MM.1S (cell line): ENCODE measurements at regions not wholly inside any gene's neighbourhood (a gene's known extent, or its start where the extent isn't known, plus 50 kb on each side); places are given as distances from the start of the nearest gene placed in this dataset.
"Not testable (repeated sequence)": the region's sequence is repeated elsewhere in the genome, so short reads cannot be mapped to it uniquely, and the experiment has no call there.

Experiments
- EZH2 ChIP-seq: fragments of 300-600 bp; sonication (generic); optimal IDR thresholded peaks from 2 replicates; pipeline ENCODE3; 2017; ENCODE audit warnings: low read depth, mild to moderate bottlenecking, antibody characterized with exemption, low read length, mixed read lengths
- TF ChIP-seq, protein P1 (sequence below): fragments of 300-600 bp; sonication (generic); IDR thresholded peaks from 2 replicates; pipeline ENCODE4 v1.5.1; 2016; ENCODE audit warnings: antibody characterized with exemption, low read length, mixed read lengths

DNA sequence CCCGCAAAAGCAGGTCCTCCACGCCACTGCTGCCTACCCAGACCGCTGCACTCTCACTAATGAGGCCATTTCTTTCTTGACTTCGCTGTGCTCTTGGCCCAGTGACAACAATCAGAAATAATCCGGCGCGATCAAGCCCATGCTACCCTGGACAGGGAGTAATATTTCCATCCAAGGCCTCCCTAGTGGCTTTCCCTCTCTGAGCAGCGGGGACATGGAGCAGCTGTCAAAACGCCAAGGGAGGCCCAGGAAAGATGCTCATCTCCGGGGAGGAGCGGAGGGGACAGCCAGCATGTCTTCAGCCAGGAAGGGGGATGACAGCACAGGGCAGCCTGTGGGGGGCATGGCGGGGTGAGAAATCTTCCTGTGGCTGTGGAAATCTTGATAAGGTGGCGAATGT lies 154.9 kb downstream of the SEPTIN7 start:
- TF ChIP-seq, protein P1, sequence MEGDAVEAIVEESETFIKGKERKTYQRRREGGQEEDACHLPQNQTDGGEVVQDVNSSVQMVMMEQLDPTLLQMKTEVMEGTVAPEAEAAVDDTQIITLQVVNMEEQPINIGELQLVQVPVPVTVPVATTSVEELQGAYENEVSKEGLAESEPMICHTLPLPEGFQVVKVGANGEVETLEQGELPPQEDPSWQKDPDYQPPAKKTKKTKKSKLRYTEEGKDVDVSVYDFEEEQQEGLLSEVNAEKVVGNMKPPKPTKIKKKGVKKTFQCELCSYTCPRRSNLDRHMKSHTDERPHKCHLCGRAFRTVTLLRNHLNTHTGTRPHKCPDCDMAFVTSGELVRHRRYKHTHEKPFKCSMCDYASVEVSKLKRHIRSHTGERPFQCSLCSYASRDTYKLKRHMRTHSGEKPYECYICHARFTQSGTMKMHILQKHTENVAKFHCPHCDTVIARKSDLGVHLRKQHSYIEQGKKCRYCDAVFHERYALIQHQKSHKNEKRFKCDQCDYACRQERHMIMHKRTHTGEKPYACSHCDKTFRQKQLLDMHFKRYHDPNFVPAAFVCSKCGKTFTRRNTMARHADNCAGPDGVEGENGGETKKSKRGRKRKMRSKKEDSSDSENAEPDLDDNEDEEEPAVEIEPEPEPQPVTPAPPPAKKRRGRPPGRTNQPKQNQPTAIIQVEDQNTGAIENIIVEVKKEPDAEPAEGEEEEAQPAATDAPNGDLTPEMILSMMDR, result not testable (repeated sequence)
- TF ChIP-seq EZH2, result not testable (repeated sequence)
